ENCODE measurements at regions not wholly inside any gene's neighbourhood (a gene's known extent, or its start where the extent isn't known, plus 50 kb on each side); places are given as distances from the start of the nearest gene placed in this dataset.

DNA sequence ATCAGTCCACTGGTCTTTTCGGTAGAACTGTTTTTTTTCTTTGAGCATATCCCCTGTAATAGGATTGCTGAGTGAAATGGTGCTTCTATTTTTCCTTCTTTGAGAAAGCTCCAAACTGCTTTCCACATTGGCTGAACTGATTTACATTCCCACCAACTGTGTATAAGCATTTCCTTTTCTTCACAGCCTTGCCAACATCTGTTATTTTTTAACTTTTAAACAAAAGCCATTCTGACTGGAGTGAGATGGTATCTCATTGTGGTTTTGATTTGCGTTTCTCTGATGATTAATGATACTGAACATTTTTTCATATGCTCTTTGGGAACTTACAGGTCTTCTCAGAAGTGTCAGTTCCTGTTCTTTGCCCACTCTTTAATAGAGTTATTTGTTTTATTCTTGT lies 764.7 kb downstream of the MTRR start:
- TF ChIP-seq, protein P1, sequence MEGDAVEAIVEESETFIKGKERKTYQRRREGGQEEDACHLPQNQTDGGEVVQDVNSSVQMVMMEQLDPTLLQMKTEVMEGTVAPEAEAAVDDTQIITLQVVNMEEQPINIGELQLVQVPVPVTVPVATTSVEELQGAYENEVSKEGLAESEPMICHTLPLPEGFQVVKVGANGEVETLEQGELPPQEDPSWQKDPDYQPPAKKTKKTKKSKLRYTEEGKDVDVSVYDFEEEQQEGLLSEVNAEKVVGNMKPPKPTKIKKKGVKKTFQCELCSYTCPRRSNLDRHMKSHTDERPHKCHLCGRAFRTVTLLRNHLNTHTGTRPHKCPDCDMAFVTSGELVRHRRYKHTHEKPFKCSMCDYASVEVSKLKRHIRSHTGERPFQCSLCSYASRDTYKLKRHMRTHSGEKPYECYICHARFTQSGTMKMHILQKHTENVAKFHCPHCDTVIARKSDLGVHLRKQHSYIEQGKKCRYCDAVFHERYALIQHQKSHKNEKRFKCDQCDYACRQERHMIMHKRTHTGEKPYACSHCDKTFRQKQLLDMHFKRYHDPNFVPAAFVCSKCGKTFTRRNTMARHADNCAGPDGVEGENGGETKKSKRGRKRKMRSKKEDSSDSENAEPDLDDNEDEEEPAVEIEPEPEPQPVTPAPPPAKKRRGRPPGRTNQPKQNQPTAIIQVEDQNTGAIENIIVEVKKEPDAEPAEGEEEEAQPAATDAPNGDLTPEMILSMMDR (IDR thresholded peaks at IDR 0.05), result no peak
- DNase-seq (no peak), ATAC-seq (no peak)
- 60 to 61% methylated on average over 2 of the region's 2 CpGs for WGBS, 2 donors
- Histone ChIP-seq H3K4me3 (no peak overlapping the region), H3K27me3 (no peaks in the 10 kb centered on the region), H3K9me3 (peaks cover 0 to 19% (median 0%) of the 10 kb centered on the region in 11 donors), H3K36me3 (no peaks in the 10 kb centered on the region), H3K4me1 (no peaks in the 10 kb centered on the region), H3K27ac (no peak overlapping the region)
- intact Hi-C loops (cut with DNase I), result no loop called here

DNA sequence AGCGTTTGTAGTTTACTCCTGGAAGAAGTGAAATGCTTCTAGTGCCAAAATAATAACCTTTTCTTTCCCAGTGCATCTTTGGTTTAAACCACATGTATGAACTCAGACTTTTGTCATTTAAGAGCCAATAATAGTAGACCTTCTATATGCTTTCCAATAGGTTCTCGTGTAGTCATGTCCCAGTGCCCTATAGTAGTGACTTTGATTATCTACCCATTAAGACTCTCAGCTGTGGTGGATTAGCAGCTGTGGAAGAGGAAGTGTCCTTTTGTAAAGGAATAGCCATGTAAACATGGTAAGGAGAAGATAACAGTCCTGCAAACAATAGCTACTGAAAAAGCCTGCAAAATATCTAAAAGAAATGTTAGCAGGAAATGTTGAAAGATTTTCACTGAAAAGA lies 765.3 kb downstream of the MTRR start:
- H3K27me3 ChIP-seq, result no peaks in the 10 kb centered on the region
- TF ChIP-seq, protein P1 (IDR thresholded peaks at IDR 0.05), result no peak
- DNase-seq (no peak), ATAC-seq (no peak)
- peaks cover 0 to 19% (median 0%) of the 10 kb centered on the region in 11 donors for H3K9me3 ChIP-seq
- intact Hi-C loops (cut with DNase I), result no loop called here
- no peak overlapping the region for H3K4me3 ChIP-seq
- H3K36me3 ChIP-seq, result no peaks in the 10 kb centered on the region
- H3K27ac ChIP-seq, result no peak overlapping the region
- H3K4me1 ChIP-seq, result no peaks in the 10 kb centered on the region
- WGBS, 2 donors, result 47 to 61% methylated on average over 2 of the region's 2 CpGs

GRCh38 chr5:8641786-8642505 lies 773.0 kb downstream of the MTRR start:
- WGBS, 2 donors, result 83 to 86% methylated on average over 7 of the region's 7 CpGs
- Histone ChIP-seq H3K9me3 (no peaks in the 10 kb centered on the region), H3K4me1 (no peaks in the 10 kb centered on the region), H3K27me3 (no peaks in the 10 kb centered on the region), H3K4me3 (no peak overlapping the region), H3K27ac (no peak overlapping the region), H3K36me3 (no peaks in the 10 kb centered on the region)
- intact Hi-C loops (cut with DNase I), result no loop called here
- ATAC-seq (no peak), DNase-seq (no peak)
- TF ChIP-seq, protein P1 (IDR thresholded peaks at IDR 0.05), result no peak

DNA sequence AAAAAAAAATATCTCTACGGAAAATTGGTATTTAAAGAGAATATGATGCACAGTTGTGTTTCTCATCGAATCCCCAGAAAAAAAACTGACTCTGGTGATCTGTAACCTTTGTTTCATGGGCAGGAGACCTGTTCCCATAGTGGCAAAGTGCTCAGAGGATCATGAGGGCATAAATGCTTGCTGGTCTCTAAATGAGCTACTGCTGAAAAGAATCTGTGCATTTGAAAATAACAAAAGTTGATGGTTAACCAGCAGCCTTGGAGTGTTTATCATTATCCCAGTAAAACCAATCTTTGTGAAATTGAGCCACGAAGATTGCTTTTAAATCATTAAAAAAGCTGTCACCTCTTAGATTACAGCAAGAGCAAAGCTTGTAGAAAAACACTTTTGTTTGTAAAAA lies 775.4 kb downstream of the MTRR start:
- 56 to 57% methylated on average over 3 of the region's 3 CpGs for WGBS, 2 donors
- Histone ChIP-seq H3K27me3 (no peaks in the 10 kb centered on the region), H3K27ac (no peak overlapping the region), H3K36me3 (no peaks in the 10 kb centered on the region), H3K4me1 (no peaks in the 10 kb centered on the region), H3K4me3 (no peak overlapping the region), H3K9me3 (no peaks in the 10 kb centered on the region)
- no peak for DNase-seq
- intact Hi-C loops (cut with DNase I), result no loop called here
- TF ChIP-seq, protein P1 (IDR thresholded peaks at IDR 0.05), result no peak
- no peak for ATAC-seq

All from heart right ventricle (tissue), 16 donors.